ENCODE measurements at regions not wholly inside any gene's neighbourhood (a gene's known extent, or its start where the extent isn't known, plus 50 kb on each side); places are given as distances from the start of the nearest gene placed in this dataset.
"Not testable (repeated sequence)": the region's sequence is repeated elsewhere in the genome, so short reads cannot be mapped to it uniquely, and the experiment has no call there.

- DNase-seq (ENCODE audit: low read depth) = no peak
- no peak overlapping the region for H3K4me3 ChIP-seq (ENCODE audit: low read depth, low read length)
- TF ChIP-seq MYC (IDR thresholded peaks at IDR 0.05; ENCODE audit: low read depth, low read length) (no peak), MAX (IDR thresholded peaks at IDR 0.05; ENCODE audit: low read depth, low read length) (no peak), CTCF (IDR thresholded peaks at IDR 0.05; ENCODE audit: low read depth, low read length) (no peak), POLR2A (IDR thresholded peaks at IDR 0.05; ENCODE audit: extremely low read depth, insufficient read length) (no peak)
These were observed 141.4 kb upstream of the SULF2 start for GRCh38 chr20:47926731-47927130.

- H3K4me3 ChIP-seq (ENCODE audit: low read depth, low read length) = no peak overlapping the region
- TF ChIP-seq MYC (IDR thresholded peaks at IDR 0.05; ENCODE audit: low read depth, low read length) (no peak), CTCF (IDR thresholded peaks at IDR 0.05; ENCODE audit: low read depth, low read length) (no peak), POLR2A (IDR thresholded peaks at IDR 0.05; ENCODE audit: extremely low read depth, insufficient read length) (no peak), MAX (IDR thresholded peaks at IDR 0.05; ENCODE audit: low read depth, low read length) (no peak)
- DNase-seq (ENCODE audit: low read depth) = no peak
These were observed 140.3 kb upstream of the SULF2 start for GRCh38 chr20:47925593-47925992.

- DNase-seq (ENCODE audit: low read depth) = no peak
- TF ChIP-seq MAX (IDR thresholded peaks at IDR 0.05; ENCODE audit: low read depth, low read length) = no peak
- no peak for TF ChIP-seq MYC (IDR thresholded peaks at IDR 0.05; ENCODE audit: low read depth, low read length)
- no peak for TF ChIP-seq CTCF (IDR thresholded peaks at IDR 0.05; ENCODE audit: low read depth, low read length)
- TF ChIP-seq POLR2A (IDR thresholded peaks at IDR 0.05; ENCODE audit: extremely low read depth, insufficient read length) = no peak
- H3K4me3 ChIP-seq (ENCODE audit: low read depth, low read length) = no peak overlapping the region
These were observed 137.0 kb upstream of the SULF2 start for GRCh38 chr20:47922269-47922668.

GRCh38 chr20:47921829-47922228, 136.5 kb upstream of the SULF2 start:
- DNase-seq (ENCODE audit: low read depth); H3K4me3 ChIP-seq (ENCODE audit: low read depth, low read length): not testable (repeated sequence)

- TF ChIP-seq MAX (IDR thresholded peaks at IDR 0.05; ENCODE audit: low read depth, low read length) (no peak), CTCF (IDR thresholded peaks at IDR 0.05; ENCODE audit: low read depth, low read length) (no peak), MYC (IDR thresholded peaks at IDR 0.05; ENCODE audit: low read depth, low read length) (no peak)
- DNase-seq (ENCODE audit: low read depth) = no peak
- H3K4me3 ChIP-seq (ENCODE audit: low read depth, low read length) = no peak overlapping the region
These were observed 136.1 kb upstream of the SULF2 start for GRCh38 chr20:47921408-47921807.

GRCh38 chr20:47917549-47918070, 132.3 kb upstream of the SULF2 start:
- TF ChIP-seq CTCF (IDR thresholded peaks at IDR 0.05; ENCODE audit: low read depth, low read length) (no peak), MAX (IDR thresholded peaks at IDR 0.05; ENCODE audit: low read depth, low read length) (no peak)
- DNase-seq (ENCODE audit: low read depth) = no peak

More at GRCh38 chr20:47917549-47918070, 132.3 kb upstream of the SULF2 start:
- no peak overlapping the region for H3K4me3 ChIP-seq (ENCODE audit: low read depth, low read length)
